PC-9 (cell line): ENCODE measurements at regions not wholly inside any gene's neighbourhood (a gene's known extent, or its start where the extent isn't known, plus 50 kb on each side); places are given as distances from the start of the nearest gene placed in this dataset.

Source experiments
- BruUV-seq: library from RNA; stranded (reverse); fragments of 400-500 nt; replicated peaks from 2 replicates; lab custom pipeline; 2021; lab: Mats Ljungman, UMichigan
- CTCF ChIA-PET: fragments of 300-600 bp; sonication (Branson Sonifier 250); formaldehyde crosslinking; loops from one replicate; lab custom pipeline; 2022; ENCODE audit warnings: antibody characterized with exemption; lab: Charles Lee
- POLR2A ChIA-PET: fragments of 300-600 bp; sonication (Branson Sonifier 250); formaldehyde crosslinking; loops from one replicate; lab custom pipeline; 2022; ENCODE audit warnings: antibody characterized with exemption; ENCODE audit not compliant: unreplicated experiment; lab: Charles Lee
- DNase-seq, 2 experiments: peaks; one replicate each; pipeline versions ENCODE4 v3.0.0 to v3.0.0-alpha.2; 2015 to 2022; ENCODE audit warnings: mixed read lengths in 1 of 2
- H2AFZ ChIP-seq: fragments of 200-600 bp; sonication (generic); 2 replicates; pipeline ENCODE4 v1.8.1; 2017; ENCODE audit warnings: antibody characterized with exemption
- H3F3A ChIP-seq: fragments of 200-600 bp; sonication (generic); 2 replicates; pipeline ENCODE4 v1.8.1; 2017; ENCODE audit warnings: antibody characterized with exemption, mild to moderate bottlenecking, low read depth; ENCODE audit not compliant: insufficient read depth
- H3K27ac ChIP-seq: fragments of 200-600 bp; sonication (generic); 2 replicates; pipeline ENCODE4 v1.6.1; 2016; ENCODE audit warnings: mixed run types
- H3K27me3 ChIP-seq: fragments of 200-600 bp; sonication (generic); 2 replicates; pipeline ENCODE4 v1.6.1; 2016; ENCODE audit warnings: low read depth, mixed run types; ENCODE audit not compliant: insufficient read depth
- H3K36me3 ChIP-seq: fragments of 200-600 bp; sonication (generic); 2 replicates; pipeline ENCODE4 v1.6.1; 2016; ENCODE audit warnings: low read depth, mixed run types
- H3K4me1 ChIP-seq: fragments of 200-600 bp; sonication (generic); replicated peaks from 2 replicates; pipeline ENCODE4 v1.6.1; 2016; ENCODE audit warnings: mixed run types; ENCODE audit not compliant: insufficient read depth
- H3K4me2 ChIP-seq: fragments of 200-600 bp; sonication (generic); 2 replicates; pipeline ENCODE4 v1.6.1; 2017; ENCODE audit warnings: mixed run types
- H3K4me3 ChIP-seq: fragments of 200-600 bp; sonication (generic); 2 replicates; pipeline ENCODE4 v1.6.1; 2016; ENCODE audit warnings: mixed run types
- H3K79me2 ChIP-seq: fragments of 200-600 bp; sonication (generic); 2 replicates; pipeline ENCODE4 v1.6.1; 2017; ENCODE audit warnings: low read depth, mixed run types
- H3K9me2 ChIP-seq: fragments of 200-600 bp; sonication (generic); 2 replicates; pipeline ENCODE4 v1.8.1; 2017; ENCODE audit warnings: mild to moderate bottlenecking; ENCODE audit not compliant: insufficient read depth
- H3K9me3 ChIP-seq: fragments of 200-600 bp; sonication (generic); 2 replicates; pipeline ENCODE4 v1.8.1; 2016; ENCODE audit warnings: low read depth; ENCODE audit not compliant: insufficient read depth
- H4K20me1 ChIP-seq: fragments of 200-600 bp; sonication (generic); 2 replicates; pipeline ENCODE4 v1.8.1; 2017; ENCODE audit not compliant: insufficient read depth
- EZH2 ChIP-seq: fragments of 200-600 bp; sonication (generic); IDR thresholded peaks from 2 replicates; pipeline ENCODE4 v1.8.0; 2017; ENCODE audit warnings: antibody characterized with exemption, low read depth
- intact Hi-C: fragments of 100-400 bp; cut with micrococcal nuclease; formaldehyde crosslinking; loops from one replicate; pipeline ENCODE4 v1.10.0; 2022; ENCODE audit not compliant: unreplicated experiment
- TF ChIP-seq, protein P1 (sequence below): fragments of 200-600 bp; sonication (generic); conservative IDR thresholded peaks from 2 replicates; pipeline ENCODE4 v1.6.1; 2017; ENCODE audit warnings: mixed run types, antibody characterized with exemption, mild to moderate bottlenecking, moderate library complexity

DNA sequence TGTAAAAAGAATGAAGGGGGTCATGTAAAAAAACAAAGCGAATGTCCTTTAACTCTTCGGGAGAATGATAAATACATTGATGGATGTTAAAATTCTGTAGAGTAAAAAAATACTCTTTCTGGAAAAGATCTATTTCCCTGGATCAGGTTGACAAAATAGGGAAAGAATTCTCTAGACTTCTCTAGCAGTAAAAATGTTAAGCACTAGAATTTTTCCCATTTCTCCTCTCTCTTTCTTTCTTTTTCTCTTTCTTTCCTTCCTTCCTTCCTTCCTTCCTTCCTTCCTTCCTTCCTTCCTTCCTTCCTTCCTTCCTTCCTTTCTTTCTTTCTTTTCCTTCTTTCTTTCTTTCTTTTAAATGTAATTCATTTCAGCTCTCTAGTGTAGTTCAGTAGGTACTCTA, 552.5 kb downstream of the LRFN5 start:
- Histone ChIP-seq H3K36me3 (no peaks in the 10 kb centered on the region), H3F3A (no peaks in the 10 kb centered on the region), H3K79me2 (no peaks in the 10 kb centered on the region), H3K9me2 (no peaks in the 10 kb centered on the region), H3K4me1 (no peaks in the 10 kb centered on the region), H2AFZ (no peak overlapping the region), H3K4me3 (no peak overlapping the region), H3K27ac (no peak overlapping the region), H3K27me3 (no peaks in the 10 kb centered on the region), H3K4me2 (no peak overlapping the region), H4K20me1 (no peaks in the 10 kb centered on the region), H3K9me3 (no peaks in the 10 kb centered on the region)
- POLR2A ChIA-PET, result no interaction called here
- no TSS peak for BruUV-seq
- no peak for DNase-seq
- CTCF ChIA-PET, result no interaction called here
- no peak for TF ChIP-seq EZH2
- TF ChIP-seq, protein P1, sequence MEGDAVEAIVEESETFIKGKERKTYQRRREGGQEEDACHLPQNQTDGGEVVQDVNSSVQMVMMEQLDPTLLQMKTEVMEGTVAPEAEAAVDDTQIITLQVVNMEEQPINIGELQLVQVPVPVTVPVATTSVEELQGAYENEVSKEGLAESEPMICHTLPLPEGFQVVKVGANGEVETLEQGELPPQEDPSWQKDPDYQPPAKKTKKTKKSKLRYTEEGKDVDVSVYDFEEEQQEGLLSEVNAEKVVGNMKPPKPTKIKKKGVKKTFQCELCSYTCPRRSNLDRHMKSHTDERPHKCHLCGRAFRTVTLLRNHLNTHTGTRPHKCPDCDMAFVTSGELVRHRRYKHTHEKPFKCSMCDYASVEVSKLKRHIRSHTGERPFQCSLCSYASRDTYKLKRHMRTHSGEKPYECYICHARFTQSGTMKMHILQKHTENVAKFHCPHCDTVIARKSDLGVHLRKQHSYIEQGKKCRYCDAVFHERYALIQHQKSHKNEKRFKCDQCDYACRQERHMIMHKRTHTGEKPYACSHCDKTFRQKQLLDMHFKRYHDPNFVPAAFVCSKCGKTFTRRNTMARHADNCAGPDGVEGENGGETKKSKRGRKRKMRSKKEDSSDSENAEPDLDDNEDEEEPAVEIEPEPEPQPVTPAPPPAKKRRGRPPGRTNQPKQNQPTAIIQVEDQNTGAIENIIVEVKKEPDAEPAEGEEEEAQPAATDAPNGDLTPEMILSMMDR, result no peak
- intact Hi-C loops, result no loop called here

DNA sequence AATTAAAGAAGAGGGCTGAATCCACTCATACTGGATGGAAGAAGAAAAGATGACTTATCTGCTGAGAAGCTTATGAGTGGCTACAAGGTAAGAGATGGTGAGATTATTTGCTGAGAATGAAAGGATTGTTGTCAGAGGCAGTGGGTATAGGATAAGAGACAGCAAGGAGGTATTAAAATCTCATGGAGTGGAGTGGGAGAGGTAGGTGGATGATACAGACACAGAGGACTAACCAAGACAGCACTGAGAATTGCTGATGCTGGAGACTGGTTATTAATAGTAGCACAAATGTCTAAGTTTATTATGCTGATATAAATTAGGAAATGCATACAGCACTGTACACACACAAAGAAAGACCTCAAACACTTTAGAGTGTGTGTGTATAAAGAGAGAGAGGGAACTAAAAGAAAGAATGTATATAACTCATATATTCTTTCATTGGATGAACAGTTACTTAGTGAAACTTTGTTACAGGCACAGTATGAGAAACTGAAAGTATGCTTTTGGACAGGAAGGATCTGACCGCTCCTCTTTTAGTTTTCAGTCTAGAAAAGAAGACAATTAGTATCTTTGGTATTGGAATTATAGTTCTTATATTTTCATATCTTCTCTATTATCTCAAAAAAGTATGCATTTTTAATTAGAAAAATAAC, 543.1 kb downstream of the LRFN5 start:
- H3K9me2 ChIP-seq, result no peaks in the 10 kb centered on the region
- H3K27ac ChIP-seq, result no peak overlapping the region
- ChIA-PET POLR2A (no interaction called here), CTCF (no interaction called here)
- H3K79me2 ChIP-seq, result no peaks in the 10 kb centered on the region
- no peak overlapping the region for H3K4me2 ChIP-seq
- H3K4me3 ChIP-seq, result no peak overlapping the region
- H3K4me1 ChIP-seq, result no peaks in the 10 kb centered on the region
- no peak overlapping the region; the same call in 1 of the 2 replicates for H2AFZ ChIP-seq
- H3F3A ChIP-seq, result no peaks in the 10 kb centered on the region
- TF ChIP-seq EZH2, result no peak
- TF ChIP-seq, protein P1, result no peak
- BruUV-seq, result no TSS peak
- no peaks in the 10 kb centered on the region for H4K20me1 ChIP-seq
- H3K9me3 ChIP-seq, result no peaks in the 10 kb centered on the region
- H3K27me3 ChIP-seq, result no peaks in the 10 kb centered on the region
- no peak for DNase-seq
- intact Hi-C loops, result no loop called here
- no peaks in the 10 kb centered on the region for H3K36me3 ChIP-seq

DNA sequence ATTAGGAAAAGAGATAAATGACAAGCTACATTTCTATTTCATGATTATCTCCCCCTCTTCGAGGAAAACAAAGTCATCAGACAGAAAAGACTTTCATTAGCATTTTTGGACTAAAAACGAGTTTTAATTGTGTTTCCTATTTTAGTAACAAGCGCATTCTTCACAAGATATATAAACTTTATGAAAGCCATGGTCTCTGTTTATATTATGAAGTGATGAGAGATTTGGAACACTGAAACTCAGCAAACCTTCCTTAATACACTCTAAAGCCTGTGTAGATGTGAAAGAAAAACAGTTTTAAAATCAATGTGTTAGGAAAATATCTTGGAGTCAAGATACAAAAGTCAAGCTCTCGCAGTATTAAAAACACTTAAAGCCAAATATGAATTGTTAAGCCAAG, 539.1 kb downstream of the LRFN5 start:
- H3K4me1 ChIP-seq, result no peaks in the 10 kb centered on the region
- no peak for TF ChIP-seq EZH2
- TF ChIP-seq, protein P1, result no peak
- no peaks in the 10 kb centered on the region for H3K79me2 ChIP-seq
- H3K9me2 ChIP-seq, result no peaks in the 10 kb centered on the region
- POLR2A ChIA-PET, result no interaction called here
- H3K4me2 ChIP-seq, result no peak overlapping the region
- intact Hi-C loops, result no loop called here
- no peaks in the 10 kb centered on the region for H4K20me1 ChIP-seq
- no peaks in the 10 kb centered on the region for H3K9me3 ChIP-seq
- no peaks in the 10 kb centered on the region for H3K36me3 ChIP-seq
- DNase-seq, result no peak
- no peaks in the 10 kb centered on the region for H3K27me3 ChIP-seq
- H3K4me3 ChIP-seq, result no peak overlapping the region
- no peaks in the 10 kb centered on the region for H3F3A ChIP-seq
- BruUV-seq, result no TSS peak
- 0 out of 2 replicates have a peak overlapping the region, but pooled peaks have one; percentile 48 for H2AFZ ChIP-seq
- CTCF ChIA-PET, result no interaction called here
- H3K27ac ChIP-seq, result no peak overlapping the region
